TTC549 (cell line): ENCODE measurements at regions not wholly inside any gene's neighbourhood (a gene's known extent, or its start where the extent isn't known, plus 50 kb on each side); places are given as distances from the start of the nearest gene placed in this dataset.

Experiments used
- FAIRE-seq: peaks from 2 replicates; lab custom pipeline; 2012; peaks lifted over from hg19 to GRCh38; lab: Jason Lieb, UNC

DNA sequence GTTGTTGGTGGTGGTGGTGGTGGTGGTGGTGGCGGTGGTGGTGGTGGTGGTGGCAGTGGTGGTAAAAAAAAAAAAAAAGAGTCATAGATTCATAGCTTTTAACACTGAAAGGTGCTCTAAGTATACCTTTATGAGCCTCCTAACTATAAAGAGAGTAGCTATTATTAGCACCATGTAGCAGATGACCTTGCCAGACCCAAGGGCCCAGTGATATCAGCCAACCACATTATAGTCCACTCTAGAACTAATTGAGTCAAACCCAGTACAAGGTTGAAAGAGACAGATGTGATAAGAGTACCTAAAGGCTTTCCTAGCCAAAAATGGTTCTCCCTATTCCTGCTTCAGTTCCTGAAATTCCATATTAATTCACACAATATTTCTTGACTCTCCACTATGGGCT, 245.3 kb downstream of the HACE1 start:
- FAIRE-seq: no peak

DNA sequence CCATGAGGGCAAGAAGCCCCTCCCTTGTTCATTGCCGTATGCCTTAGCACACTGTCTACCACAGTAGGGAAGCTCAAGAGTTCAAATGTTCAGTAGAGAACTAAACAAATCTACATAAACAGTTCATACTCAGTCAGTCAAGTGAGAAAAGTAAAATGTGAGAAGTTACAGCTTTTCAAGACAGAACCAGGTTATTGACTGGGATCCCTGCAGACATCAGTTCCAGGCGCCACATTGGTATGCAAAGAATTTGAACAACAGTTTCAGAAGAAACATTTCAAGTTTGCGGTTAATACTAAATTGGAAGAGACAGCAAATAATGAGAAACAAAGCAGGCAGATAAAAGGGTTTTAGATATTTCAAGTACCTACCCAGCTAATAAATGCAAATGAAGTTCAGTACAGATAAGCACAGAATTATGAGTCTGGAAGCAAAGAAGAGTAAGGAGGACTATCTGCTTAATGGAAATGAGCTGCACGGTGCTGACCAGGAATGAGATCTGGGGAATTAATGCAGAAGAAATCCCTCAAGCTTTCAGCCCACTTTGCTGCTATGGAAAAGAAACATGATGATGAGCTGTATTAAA, 246.2 kb downstream of the HACE1 start:
- FAIRE-seq: no peak

DNA sequence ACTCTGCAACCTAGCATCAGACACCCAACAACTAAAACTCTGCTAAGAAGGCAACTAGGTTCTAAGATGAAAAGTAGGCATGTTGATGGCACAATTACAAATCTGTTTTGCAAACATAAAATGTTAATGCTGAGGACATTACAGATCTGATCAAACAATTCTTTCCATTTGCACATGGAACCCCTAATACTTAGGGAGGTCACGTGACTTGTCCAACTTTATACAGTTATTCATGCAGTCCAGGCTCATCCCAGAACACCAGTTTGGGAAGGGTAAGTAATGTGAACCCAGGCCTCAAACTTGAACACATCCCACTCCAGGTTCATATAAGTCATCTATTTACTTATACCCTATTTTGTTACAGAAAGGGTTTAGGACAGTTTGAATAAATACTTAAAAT, 247.2 kb downstream of the HACE1 start:
- FAIRE-seq: no peak

DNA sequence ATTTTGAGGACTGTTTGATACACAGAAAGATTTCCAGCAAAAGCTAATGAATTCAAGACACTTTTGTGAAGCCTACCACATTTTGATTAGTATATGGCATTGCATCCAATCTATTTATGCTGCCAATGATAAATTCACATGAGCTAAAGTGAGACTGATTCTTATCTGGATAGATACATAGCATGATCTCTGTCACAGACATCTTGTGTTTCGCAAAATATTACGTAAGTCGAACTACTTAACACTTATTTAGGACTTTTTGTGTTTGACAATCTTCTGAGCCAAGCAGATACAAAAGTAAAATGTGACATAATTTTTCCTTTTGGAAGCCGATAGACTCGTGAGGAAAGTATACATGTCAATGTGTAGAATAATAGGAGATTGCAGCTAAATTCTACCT, 251.6 kb downstream of the HACE1 start:
- FAIRE-seq: no peak

DNA sequence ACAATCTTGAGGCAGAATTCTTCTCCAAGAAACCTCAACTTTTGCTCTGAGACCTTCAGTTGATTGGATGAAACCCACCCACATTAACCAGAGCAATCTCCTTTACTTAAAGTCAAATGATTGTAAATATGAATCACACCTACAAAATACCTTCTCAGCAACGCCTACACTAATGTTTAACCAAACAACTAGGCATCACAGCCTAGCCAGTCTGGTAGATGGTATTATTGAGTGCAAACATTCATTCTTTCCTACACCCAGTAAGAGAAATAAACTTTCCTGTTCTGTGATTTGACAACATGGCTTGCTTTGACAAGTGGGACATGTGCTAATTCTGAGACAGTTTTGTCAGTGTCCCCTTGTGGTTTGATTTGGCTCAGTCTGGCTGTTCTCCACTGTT, 252.2 kb downstream of the HACE1 start:
- FAIRE-seq: no peak

DNA sequence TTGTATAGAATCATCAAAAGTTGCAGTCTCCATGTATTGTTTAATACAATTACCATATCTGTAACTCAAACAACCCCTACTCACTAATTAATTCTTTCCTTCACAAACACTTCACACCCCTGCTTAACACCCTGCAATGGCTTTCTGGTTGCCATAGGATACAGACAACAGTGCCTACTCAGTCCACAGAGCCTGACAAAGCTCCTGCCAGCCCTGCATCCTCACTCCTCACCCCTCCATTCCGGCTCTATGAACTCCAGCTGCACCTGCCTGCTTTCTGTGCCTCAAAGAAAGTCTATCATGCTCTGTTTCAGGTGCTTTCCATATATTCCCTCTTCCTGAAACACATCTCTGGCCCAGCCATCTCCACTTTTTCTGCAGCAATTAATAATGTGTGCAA, 253.4 kb downstream of the HACE1 start:
- FAIRE-seq: no peak

DNA sequence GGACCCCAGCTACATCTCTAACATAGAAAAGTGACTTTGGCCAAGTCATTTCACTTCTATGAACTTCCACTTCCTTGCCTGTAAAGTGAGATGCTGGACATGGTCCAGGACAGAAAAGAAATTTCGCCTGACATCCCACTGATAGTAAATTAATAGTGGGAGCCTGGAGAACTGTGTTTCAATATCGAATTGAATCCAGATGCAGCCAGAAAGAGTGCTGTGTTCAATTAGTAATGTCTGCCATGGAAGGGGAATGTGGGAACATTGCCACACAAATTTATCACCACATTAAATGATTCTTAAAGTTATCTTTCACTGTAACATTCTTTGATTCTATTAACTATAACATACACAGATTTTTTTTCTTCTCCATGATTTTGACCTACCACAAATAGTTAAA, 255.0 kb downstream of the HACE1 start:
- FAIRE-seq: no peak

DNA sequence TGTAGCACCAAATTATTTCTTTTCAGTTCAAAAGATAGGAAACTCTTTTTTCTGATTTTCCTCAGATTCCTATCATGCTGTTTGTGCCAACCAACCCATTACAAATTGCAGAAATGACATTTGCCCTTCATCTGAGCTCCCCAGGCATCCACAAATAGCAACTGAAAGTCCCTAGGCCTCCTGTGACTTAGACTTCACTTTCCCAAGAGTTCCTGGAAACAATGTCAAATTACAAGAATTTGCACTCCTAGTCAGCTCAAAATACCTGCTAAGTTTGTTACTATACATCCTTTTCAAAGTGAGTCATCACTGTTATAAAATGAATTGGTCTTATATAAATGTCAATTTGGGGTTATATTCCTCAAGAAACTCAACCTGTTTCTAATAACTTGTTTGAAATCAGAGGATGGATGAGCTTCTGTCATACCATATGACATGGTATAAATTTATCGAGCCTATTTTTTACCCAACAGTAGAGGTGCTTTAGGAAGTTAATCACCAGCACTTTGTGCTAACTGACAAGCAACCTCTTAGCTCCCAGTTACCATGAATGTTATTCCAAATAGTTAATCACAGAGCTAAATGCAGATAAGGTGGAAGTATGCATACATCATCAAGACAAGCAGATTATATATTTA, 256.5 kb downstream of the HACE1 start:
- FAIRE-seq: no peak

DNA sequence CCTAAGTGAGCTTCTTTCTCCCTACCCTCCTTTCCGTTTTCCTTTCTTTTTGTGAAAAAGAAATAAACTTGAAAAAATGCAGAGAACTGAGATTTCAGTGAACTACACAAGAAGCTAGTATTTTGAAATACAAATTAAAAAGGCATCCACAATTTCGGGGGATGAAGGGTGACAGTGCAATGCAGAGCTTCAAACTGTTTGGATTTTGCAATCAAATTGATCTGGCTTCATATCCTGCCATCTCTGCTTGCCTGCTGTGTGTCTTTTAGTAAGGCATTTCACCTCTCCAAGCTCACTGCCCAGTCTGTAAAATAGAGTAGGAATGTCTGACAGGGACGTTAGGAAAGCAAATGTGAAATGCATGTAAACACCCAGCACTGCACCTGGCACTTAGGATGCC, 258.0 kb downstream of the HACE1 start:
- FAIRE-seq: no peak

DNA sequence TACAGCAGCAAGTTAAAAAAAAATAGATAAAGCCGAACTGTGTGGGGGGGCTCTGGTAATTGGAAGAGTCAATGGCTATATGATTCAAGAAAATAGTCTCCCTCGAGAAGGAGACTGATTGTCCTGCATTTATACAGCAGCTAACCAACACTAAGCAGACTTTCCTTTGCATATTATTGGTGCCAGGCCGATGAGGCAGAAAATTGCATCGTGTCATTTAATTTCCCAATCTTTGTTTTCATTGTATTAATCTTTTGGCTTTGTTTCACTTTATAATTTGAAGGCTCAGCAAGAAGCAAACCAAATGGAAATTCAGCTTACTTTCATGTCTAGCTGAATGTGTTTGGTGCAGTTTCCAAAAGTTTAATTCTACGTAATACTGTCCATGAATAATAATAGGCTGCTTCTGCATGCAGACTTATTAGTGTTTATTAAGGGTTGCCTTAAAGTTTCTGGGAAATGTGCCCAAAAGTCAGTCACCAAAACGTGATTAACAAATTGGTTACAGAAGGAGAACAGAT, 258.5 kb downstream of the HACE1 start:
- FAIRE-seq: no peak

DNA sequence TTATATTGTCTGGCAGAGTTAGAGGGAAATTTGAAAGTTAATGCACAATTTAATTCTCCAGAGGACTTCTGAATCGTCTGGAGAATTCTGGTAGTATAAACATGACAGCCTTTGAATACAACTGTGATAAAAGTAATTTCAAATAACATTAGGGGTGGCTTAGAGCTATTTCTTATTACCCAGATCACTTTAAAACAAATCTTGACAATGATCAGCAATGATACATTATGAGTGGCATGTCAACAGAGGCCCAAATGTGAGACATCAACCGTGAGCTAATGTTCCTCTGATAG, 259.1 kb downstream of the HACE1 start:
- no peak for FAIRE-seq

DNA sequence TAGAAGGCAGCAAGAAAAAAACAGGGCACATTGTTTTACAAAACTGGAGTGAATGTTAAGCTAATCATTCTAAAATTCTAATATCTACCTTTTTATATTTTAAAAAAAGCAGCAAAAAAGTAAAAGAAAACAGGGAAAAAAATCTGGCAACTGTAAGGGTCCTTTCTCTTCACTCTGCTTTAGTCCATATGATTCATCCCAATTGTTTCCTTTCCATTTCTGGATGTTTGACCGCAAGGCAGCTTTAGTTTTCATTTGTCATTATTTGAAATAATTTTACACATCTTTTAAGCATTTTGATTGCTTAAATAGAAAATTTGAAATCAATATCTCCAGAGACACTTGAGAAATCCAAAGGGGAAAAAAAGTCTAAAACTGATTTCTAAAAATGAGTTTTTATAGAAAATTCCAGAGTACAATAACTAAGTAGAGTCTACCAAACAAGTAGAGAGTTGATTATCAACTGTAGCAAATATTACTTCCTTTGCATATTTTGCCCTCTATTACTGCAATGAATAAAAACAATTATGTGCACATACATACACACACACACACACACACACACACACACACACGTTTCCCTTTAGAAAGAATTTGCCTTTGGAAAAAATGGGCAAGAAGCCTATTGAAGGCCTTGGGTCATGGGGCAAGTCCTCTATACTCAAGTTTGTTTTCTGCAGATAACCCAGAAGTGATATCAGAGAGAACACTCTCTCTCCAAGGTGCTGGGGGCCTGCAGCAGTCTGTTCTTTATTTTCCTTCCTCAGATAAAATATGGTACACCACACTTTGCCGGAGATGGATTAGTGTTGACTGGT, 259.7 kb downstream of the HACE1 start:
- no peak for FAIRE-seq

DNA sequence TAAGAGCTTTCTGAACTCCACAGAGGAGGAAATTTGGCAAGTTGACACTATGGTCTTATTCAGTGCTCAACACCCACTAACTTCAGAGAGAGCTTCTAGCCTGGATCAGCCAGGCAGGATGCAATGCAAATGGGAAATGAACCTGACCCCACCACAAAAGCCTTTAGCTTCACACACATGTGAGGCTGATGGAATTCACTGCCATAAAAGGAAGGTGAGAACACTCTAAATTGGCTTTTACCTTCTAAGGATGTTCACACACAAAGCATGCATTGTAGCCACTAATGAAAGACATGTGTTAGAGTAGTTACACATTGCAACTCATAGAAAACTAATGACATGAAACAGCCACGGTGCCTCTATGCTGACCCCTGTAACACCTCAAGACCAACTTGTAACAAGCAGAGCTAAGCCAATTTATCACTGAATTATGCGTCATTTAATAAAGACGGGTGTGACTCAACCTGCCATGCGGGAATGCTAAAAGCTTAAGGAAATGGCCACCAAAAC, 262.1 kb downstream of the HACE1 start:
- no peak for FAIRE-seq

DNA sequence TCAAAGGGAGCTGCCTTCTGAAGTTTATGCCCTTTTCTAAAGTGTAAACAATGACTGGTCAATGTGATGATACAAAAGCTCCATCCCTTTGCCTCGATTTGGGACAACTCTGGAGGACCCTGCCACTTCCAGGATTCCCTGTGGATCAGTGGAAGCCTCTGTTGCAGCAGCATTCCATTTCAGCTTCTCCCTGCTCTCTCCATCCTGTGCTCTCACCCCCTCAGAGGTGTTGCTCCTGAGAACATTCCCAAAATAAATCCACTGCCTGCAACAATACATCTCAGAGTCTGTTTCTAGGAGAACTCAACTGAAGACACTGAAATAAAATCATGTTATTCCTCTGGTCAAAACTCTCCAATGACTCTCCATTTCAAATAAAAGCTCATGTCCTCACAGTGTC, 263.6 kb downstream of the HACE1 start:
- FAIRE-seq: no peak

DNA sequence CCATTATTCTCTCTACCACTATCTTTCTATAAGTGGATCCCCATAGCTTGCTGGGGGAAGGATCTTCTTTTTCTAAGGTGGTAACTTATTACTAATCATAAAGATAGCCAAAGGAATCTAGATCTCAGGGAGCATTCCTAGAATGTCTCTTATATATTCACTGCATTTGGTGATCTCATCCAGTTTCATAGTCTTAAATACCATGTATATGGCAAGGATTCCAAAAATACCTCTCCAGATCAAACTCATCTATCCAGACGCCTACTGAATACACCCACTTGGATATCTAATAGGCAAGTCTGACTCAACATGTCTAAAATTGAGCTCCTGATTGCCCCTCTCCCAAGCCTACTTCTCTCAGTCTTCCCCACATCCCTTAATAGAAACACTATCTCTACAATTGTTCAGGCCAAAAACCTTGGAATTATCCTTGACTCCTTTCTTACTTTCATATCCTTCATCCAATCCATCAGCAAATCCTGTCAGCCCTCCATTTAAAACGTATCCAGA, 264.4 kb downstream of the HACE1 start:
- no peak for FAIRE-seq

DNA sequence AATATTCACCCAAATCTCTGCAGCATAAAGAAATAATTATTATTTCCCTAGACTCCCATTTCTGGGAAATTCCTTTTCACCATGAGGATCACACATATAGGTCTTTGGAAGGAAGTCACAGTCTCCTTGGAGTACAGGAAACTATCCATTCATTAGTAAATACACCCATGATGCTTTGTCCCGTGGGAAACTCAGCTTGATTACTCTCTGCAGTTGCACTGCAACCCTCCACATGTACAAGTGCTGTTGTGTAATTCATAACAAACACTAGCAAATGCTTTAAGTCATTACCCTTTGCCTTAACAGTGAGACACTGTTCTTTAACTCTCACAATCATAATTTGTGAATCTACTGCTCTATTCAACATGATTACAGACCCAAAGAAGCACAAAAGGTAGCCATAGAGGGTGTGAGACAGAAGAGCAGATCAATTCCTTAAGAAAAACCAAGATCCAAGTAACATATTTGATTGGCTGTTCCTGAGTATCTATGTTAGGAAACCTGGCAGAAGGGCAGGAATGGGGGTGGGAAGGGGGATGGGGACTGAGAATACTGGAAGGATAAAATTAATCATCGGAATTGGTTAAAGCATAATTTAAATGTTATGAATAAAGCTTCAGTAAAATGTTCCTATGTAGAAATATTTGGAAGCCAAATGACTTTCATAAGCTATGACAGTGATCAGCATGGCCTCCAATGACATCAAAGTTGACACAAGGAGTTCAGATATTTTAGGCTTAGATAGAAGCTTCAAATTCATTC, 268.0 kb downstream of the HACE1 start:
- no peak for FAIRE-seq

DNA sequence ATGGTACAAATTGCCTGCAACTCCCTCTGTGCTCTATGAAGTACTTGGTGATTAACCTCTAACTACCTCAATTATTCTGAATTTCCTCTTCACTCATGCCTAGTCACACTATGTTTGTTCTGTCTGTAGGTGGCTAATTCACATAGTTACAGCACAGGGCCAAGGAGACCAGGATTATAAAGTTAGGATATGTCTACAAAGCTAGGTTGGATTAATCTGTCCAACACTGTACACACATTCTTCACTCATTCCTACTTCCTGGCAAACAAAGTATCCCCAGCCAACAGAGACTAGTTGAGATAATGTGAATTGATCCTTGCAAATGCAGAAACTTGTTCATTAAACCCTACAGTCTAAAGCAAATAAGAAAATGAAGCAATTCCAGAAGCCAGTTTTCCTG, 269.8 kb downstream of the HACE1 start:
- FAIRE-seq: no peak

DNA sequence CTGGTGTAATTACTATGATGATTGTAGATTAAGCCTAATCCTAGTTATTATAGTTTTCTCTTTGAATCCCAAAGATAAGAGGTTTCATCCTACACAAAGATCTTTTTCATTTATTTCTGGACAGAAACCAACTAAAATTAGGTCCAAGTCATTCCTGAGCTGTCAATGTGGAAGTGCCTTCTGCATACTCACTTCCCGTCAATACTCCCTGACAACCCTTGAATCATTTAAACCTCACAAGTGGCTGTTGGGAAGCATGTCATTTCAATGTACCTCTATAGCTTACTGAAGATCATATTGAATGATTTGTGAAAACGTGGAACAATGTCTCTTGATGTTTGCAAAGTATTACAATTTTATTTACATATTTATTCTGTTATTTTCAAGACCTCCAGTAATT, 274.1 kb downstream of the HACE1 start:
- no peak for FAIRE-seq

DNA sequence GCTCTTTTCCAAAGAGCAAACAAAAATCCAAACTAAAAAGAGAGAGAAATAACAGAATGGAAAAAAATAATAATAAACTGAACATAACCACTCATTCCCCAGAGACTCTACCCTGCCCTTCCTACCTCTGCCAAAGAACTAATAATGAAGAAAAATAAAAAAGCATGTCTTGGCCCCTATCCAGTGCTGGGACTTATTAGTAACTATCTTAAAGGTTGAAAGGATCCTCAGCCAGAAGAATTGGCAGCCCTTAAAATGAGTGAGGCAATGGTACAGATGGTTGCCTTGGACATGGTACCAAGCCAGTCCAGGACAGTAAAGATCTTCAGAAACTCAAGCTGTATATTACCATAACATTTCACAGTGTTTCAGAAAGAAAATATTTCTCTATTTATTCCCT, 279.3 kb downstream of the HACE1 start:
- FAIRE-seq: no peak

DNA sequence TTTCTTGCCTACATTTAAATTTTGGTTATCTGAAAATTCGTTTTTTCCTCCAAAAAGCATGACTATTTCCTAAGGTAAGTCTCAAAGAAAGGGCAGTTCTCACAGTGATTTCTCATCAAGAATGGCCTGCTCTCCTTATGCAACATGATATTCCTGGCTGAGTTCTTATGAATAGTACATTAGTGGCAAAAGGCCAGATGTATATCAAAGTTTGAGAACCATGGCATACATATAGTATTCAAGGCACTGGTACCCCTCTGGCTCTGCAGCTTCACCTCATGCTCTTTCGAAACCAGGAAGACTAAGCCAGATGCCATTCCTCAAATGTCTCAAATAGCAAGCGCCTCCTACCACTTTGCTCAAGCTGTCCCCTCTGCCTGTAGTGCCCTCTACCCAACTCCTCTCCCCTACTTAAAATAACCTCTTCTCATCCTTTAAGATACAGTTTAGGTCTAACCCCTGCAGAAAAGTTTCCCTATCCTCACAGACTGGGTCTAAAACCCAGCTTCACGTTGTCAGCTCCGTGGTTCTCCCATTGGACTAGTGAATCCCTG, 280.3 kb downstream of the HACE1 start:
- no peak for FAIRE-seq

DNA sequence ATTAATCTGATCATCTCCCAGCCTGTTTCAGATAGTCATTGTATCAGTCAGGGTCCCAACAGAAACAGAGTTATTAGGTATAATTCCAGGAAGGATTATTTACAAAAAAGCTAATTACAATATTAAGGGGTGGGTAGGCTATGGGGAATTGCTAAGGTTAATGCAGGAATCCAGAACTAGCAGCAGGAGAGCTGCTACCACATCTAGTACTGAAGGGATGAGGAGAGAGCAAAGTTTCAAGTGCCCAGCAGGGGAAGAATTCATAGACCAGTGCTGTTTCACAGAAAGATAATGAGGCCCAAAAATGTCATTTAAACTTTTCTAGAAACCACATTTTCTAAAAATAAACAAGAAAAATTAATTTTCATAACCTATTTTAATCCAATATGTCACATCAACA, 284.2 kb downstream of the HACE1 start:
- FAIRE-seq: no peak

DNA sequence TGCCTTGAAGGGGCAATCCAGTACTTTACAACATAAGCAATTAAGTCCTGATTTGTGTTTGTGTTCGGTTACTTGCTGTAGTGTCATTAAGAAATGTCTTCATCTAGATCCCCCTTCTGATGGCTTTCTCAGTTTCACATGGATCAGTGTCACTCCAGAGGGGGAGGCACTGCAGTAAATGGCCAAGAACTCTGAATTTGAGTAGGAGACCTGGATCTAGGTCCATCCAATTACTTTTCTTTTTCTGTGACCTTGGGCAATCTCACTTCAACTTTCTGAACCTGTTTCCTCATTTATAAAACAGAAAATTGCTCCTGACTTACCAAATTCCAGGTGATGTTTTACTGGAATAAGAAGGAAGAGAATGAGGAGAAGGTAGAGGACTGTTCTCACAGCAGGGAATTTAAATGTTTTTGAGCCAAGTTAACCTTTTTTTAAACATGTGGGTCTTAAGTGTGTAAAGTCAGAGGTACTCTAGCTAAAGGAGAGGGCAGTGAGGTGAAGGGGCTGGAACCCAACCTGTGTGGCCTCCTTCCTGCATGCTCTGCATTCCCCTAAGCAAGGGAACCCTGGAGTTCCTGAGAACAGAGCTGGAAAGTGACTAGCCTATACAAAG, 285.5 kb downstream of the HACE1 start:
- FAIRE-seq: no peak
